UCSD-AML1 (cell line): ENCODE measurements at regions not wholly inside any gene's neighbourhood (a gene's known extent, or its start where the extent isn't known, plus 50 kb on each side); places are given as distances from the start of the nearest gene placed in this dataset.

ENCODE experiments used
- DNase-seq: peaks from one replicate; lab custom pipeline; 2025; ENCODE audit not compliant: unreplicated experiment; lab: John Stamatoyannopoulos, UW

DNA sequence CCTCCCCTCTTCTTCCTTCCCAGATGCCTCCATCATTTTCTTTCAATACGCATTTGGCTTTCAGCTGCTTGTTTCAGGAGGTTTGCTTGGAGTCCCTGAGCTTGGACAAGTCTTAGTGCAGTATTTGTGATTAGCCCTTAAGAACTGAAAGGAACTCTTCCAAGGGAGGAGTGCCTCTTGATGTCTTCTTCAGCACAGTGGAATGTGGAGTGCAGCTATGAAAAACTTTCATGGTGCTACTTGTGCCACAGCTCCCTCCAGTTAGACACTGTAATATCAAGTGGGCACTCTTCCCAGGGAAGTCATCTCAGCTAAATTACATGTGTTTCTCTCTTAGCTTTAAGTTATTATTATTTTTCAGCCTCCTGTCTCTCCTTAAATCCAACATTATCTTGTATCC is 173.1 kb downstream of the NECTIN3 start:
- DNase-seq: no peak

DNA sequence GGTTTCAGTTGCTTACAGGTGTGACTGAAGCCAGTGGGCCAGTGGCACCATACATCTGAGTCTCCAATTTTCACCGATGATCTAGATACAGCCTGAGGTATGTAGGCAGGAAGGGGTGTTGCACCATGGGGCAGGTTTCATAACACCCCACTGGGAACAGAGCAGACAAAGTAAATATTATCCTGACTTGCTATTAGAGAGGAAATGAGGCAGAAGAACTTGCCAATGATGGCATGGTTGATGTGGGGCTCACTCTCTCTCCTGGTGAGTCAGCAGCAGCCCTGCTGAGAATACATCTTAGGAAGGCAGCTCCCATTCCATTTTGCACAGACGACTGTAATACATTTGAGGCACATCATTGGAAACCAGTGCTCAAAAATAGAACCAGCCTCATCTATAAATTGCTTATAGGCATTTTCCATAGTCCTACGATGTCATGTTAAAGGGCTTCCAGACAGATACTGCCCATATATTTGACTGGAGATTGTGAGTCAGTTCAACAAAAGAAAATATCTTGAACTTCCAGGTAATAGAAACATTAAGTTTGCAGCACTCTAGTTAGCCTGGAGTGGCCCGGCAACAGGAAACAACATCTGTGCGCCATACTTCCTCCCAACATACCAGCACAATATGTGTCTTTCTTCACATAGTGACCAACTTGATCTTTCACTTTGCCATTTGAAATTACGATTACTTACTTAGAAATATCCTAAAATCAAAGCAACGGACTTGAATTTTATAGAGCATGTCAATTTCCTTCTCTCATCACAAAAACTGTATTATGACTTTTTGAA is 175.5 kb downstream of the NECTIN3 start:
- DNase-seq: no peak

DNA sequence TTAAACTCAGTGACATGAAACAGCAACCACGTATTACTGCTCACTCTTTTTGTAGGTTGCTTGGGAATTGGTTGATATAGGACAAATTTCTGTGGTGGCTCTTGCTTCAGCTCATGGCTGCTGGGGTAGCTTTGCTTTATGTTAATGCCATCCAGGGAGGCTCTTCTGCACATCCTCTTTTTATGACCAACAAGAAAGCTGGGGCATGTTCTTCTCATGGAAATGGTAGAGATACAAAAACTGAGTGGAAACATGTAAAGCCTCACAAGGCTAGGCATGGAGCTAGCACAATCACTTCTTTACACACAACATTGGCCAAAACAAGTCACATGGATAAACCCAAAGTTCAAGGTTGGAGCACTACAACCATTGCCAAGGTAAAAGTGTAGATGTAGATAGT is 176.8 kb downstream of the NECTIN3 start:
- no peak for DNase-seq

DNA sequence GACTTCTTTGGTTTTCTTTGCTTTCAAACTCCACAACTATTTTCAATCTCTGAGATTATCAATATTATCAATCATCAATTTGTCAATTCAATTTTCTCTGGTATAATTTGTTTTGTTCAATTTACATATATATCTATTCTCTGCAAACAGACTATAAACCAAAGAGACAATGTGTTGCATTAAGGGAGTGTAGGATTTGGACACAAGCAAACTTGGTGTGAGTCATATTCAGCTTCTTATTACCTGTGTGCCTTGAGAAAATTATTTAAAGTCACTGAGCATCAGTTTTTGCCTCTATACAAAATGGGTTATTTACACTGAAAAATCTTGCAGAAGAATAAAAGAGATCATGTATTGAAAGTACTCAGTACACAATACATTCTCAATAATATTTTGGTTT is 177.8 kb downstream of the NECTIN3 start:
- no peak for DNase-seq

DNA sequence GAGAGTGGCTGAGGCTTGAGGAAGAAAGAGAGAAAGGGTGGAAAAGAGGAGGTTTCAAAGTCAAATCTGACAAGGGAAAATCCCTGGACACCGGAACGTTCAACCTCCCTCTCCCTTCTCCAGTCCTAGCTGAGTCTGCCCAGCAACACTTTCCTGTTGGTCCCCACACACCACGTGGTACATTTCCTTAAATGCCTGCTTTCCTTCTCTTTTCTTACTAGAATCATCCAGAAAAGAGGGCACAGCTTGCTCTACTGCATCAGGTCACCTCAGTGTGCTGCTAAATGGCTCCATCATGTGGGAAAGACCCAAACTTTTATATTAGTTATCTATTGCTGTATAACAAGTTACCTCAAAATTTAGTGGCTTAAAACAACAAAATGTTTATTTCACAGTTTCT is 181.2 kb downstream of the NECTIN3 start:
- DNase-seq: no peak

DNA sequence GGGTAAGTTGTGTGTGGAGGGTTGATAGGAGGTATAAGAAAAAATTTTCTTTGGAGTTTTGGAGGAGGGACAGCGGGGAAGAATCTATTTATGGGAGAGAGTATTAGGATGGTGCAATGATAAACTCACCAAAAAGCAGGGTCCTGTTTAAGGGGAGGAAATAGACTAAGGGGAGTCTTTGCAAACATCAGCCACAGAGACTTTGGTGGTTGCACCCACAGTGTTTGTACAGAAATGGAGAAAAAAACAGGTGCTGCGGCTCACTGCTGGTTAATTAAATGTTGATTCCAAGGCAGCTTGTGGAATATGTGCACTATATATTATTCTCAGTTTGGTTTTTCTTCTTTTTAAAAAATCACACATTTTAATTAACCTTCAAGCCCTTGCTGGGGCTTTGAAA is 182.1 kb downstream of the NECTIN3 start:
- DNase-seq: no peak

DNA sequence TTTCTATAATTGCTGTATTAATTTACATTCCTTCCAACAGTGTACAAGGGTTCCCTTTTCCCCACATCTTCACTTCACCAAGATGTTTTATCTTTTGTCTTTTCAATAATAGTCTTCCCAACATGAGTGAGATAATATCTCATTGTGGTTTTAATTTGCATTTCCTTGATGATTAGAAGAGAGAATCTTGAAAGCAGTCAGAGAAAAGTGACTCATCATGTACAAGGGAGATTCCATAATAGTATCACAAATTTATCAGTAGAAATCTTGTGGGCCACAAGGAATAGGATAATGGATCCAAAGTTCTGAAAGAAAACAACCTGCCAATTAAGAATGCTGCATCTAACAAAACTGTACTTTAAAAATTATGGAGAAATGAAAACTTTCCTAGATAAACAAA is 189.3 kb downstream of the NECTIN3 start:
- DNase-seq: no peak

DNA sequence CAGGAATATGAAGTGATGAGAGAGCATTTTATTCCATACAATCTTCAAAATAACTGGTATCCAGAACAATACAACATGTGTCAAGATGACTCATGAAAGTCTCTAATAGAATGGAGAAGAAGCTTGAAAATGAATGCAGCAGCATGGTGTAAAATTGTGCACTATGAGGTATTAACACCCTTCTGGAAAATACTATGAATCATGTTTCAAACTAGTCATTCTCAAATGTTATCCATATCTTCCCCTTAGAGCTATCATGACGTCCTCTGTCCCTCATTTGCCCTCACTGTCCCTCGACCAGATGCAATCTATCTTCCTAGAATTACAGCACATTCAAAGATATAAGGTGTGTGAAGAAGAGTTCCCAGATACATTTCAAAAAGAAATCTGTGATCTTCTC is 198.2 kb downstream of the NECTIN3 start:
- no peak for DNase-seq

DNA sequence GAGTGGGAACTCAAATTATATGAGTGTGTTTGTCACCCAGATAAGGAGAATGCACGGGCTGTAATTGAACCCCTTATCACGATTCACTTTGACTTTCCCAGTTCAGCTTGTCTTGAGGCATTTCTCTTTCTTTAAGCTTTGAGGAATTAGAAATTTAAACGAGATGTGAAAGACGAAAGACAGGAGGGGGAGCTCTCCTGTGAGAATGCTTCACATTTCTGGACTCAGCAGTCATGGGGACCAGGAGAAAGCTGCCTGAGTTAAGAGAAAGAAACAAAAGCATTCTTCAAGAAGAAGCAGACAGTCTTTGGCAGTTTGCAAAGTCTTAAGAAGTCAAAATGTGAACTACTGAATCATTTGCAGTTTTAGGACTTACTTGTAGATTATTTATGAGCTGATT is 205.6 kb downstream of the NECTIN3 start:
- no peak for DNase-seq

DNA sequence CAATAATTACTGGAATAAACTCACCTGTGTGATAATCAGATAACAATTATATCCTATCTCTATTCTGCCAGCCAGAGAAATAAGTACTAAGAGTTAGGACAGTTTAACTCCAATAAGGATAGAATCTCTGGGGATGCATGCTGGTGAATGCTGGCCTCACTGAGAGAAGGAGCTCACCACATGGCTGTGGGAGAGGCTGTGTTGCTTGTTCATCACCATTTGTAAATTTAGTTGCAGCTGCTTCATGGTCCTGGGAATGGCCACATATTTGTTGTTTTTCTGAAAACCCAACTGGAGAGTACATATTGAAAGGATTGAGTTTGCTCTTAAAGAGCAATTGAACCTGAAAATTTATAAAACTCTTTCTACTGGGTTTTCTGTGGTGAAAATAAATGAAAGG is 207.3 kb downstream of the NECTIN3 start:
- DNase-seq: no peak

DNA sequence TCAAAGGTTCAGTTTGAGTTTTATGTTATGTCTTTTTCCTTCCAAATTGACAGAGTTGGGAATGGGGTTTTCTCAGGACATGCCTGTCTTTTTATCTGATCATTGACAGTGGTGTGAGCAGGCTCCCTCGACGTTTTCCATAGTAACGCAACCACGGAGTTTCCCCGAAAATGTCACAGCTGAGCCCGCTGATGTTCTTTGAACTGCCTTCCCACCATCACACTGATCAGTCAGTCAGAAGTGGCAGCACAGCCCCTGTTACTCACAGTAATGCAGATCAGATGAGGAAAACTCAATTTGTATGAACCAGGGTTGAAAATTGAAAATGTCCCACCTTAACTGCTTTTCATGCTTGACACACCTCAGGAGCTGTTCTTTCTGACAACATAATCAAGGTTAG is 210.4 kb downstream of the NECTIN3 start:
- no peak for DNase-seq

DNA sequence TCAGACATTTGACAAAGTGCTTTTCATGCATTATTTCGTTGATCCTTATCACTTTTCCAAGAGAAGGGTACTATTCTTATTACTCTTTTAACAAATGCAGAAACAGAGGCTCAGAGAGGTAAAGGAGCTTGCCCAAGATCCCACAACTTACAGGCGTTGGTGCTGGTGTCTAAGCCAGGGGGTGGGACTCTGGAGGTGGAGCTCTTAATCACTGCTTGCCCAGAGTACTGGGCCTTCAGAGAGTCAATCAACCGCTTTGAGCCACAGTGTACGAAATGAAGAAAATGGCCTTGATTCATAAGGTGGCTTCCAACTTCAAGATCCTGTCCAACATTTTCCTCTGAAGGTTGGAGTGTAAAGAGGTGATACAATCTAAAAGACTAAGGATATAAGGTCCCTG is 211.5 kb downstream of the NECTIN3 start:
- DNase-seq: no peak

DNA sequence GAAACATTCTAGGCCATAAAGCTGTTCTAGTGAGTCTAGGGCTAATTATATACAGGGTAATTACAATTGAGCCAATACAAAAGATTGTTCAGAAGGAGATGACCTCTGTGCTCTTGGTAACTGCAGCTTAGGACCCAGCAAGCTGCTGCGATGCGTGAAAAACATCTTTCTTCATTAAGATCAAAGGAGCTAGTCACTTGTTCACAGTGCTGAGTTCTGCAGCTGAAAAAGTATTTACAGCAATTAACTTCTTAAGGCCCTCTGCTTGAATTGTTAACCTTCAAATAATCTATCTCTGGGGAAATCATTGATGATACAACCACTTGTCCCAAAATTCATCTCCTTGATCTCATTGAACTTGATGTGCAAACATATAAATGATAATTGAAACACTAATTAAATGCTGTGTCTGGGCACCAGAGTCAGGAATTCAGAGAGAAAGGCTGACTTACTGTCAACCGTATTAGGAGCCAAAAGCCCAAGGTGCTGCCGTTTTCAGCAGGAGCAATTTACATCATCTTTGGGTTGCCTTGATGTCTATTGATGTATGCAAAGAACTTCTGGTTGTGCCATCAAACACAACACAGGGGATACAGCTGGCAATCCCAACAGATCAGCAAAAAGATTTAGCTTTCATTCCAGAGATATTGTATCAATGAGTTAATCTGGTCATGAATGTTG is 213.0 kb downstream of the NECTIN3 start:
- no peak for DNase-seq

DNA sequence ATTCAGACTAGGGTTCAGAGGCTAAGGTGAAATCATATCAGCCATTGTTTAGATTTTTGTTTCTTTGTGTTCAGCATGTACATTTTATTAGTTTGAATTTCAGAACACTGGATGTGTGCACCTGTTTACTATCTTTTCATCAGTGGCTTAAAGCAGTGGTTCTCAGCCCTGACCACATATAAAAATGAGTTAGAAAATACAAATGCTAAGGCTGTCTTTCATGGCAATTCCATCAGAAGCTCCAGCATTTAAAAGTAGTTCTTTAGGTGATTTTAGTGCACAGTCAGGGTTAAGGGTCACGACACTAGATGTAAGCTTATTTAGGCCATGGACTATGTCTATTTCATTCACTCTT is 213.5 kb downstream of the NECTIN3 start:
- no peak for DNase-seq

DNA sequence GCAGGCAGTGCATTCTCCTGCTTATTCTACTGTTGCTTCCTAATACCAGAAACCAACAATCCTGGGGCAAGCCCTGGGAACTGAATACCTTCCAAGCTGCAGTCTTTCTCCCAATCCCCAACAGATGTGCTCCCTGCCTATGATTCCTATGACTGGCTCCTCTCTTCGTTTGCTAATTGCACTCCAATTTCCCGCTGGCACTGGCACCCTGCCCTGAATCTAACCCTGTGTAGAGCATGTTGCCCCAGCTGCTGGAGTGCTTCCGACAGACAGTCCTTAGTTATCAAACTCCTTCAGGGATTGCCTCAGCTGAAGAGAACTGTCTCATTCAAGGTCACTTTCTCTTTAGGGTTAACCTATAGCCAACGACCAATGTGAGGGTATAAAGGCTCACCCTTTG is 214.1 kb downstream of the NECTIN3 start:
- DNase-seq: no peak

DNA sequence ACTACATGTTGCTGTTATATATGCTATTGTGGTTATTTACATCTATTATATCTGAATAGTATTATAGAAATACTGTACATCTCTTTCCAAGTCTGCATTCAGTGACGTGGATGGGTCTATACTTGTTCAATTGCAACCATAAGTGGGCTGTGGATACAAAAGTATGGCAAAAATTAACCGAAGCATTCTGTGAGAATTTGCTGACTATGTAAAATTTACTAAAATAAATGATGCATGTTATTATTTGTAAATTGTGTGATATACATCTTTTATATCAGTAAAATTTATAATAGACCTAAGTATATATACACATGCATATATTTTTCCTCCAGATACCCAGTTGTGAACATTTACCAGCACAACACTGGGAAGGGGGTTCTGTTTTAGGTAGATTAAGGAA is 215.1 kb downstream of the NECTIN3 start:
- DNase-seq: no peak

DNA sequence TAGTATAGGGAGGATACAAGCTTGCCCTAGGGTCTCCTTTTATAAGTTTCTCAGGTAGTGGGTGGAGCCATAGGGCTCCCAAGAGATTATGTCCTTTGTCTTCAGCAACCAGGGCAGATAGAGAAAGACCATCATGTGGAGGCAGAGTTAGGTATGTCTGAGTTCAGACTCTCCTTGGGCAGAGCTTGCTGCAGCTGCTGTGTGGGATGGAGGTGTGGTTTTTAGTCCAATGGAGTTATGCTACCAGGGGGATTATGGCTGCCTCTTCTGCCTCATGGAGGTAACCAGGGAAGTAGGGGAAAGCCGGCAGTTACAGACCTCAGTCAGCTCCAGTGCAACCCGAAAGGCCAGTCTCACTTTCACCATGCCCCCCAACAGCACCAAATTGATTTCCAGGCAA is 220.5 kb downstream of the NECTIN3 start:
- no peak for DNase-seq

DNA sequence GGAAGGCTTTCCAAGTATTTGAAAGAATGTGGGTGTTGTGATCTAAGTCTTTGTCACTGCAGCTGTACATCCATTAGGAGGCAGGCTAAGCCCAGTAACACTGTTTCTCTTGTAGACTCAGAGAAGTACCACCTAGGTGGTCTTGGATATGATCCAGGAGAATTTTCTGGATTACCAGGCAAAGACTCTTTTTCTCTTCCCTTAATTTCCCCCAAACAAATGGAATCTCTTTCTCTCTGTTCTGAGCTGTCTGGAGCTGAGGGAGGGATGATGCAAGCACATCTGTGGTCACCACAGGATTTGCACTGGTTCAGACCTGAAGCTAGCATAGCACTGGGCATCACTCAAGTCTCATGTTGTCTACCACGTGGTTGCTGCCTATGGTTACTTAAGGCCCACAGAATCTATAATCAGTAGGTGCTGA is 227.6 kb downstream of the NECTIN3 start:
- DNase-seq: no peak

DNA sequence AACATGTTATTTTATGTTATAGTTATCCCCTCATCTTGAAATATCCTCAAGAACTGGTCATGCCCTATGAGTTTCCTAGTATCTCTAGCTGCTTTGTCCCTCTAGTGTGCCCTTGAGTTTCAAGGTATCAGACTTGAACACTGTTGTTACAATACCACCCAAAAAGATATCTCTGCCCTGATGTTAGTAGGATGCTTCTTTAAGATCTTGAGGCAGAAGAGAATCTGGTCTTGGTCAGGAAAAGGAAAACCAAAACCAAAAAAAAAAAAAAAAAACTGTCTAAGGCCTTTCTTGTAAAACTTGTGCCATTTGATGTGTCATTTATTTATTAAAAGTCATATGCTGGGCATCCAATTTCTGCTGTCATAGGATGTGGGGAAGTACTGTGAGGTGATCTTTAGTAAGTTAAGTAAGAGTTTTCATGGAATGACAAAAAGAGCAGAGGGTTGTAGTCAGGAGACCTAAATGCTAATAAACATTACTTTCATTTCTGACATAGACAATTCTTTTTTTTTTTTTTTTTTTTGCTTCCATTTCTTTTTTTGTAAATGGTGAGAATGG is 229.7 kb downstream of the NECTIN3 start:
- no peak for DNase-seq

DNA sequence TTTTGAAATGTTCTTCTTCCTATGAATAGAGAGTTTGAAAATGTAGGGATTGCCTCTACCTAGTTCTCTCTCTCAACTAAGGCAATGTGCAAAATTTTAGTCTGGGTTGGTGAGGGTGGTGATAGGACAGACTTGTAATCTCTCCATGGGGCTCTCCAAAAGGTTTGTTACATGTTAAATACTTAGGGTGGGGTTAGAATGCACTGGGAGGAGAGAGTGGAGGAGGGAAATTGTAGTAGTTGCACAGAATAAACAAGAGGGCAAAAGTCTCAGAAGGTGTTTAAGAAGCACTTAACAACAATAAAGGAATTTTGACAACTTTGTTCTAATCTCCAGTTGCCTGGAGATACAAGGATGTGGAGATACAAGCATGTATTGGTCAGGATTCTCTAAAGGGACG is 230.4 kb downstream of the NECTIN3 start:
- DNase-seq: no peak

DNA sequence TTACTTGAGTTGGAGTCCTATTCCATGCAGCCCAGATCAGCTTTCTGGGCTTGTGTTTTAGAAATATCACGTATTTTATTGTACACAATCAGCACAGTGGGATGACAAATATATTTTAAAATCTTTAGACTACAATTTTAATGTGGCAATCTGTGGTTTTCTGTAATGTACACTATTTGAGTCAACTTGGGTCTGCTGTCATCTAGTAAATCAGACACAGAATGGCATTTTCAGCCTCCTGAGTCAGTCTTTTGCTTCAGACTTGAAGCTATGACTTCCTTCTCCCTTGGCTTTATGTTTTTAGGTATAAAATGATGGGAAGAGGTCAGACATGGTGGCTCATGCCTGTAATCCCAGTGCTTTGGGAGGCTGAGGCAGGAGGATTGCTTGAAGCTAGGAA is 232.1 kb downstream of the NECTIN3 start:
- no peak for DNase-seq

DNA sequence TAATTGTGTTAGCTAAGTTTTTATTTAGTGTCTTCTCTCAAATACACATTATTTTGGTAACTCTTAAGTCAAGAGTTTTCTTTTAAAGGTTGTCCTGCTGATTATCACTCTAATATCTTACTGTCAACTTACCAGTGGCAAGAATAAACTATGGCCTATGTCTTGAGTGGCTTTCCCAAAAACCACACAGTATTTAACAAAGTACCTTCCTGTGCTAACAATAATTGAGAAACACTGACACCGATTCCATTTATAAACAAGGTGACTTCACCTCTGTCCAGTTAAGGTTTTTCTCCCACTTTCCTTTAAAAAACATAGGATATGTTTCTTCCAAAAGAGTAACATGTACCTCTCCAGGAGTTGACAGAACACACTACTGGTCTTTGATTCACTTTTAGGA is 234.3 kb upstream of the CD96 start:
- no peak for DNase-seq

DNA sequence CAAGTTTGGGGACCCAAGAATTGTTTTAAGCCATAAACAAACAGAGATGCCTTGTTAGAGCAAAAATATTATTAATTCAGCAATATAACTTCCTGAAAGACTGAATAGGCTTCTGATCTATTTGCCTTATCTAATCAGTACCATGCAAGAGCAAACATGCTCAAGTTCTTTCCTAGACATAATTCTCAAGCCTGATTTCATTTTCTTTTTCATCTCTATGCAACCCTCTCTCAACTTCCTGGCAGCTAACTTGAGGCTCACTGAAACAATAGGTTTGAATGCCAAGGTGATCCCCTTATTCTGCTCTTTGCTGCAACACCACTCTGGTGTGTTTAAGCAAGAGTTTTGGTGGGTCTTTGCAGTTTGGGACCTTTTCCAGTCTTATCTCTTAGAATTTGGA is 230.9 kb upstream of the CD96 start:
- DNase-seq: no peak
